ENCODE measurements at regions not wholly inside any gene's neighbourhood (a gene's known extent, or its start where the extent isn't known, plus 50 kb on each side); places are given as distances from the start of the nearest gene placed in this dataset.

- no peak overlapping the region for H3K4me3 Mint-ChIP-seq
- Histone ChIP-seq H3K9me3 (ENCODE audit: control extremely low read depth in 1 of 3, control insufficient read depth in 2 of 3, insufficient read depth in 1 of 3, low read length in 2 of 3) (no peaks in the 10 kb centered on the region), H3K4me3 (ENCODE audit: control extremely low read depth in 1 of 5, extremely low read depth in 1 of 5, insufficient read depth in 1 of 5, low read depth in 2 of 5, low read length in 4 of 5) (no peak overlapping the region), H3K4me2 (replicated peaks; ENCODE audit: low read depth, low read length, poor library complexity, severe bottlenecking) (no peak overlapping the region), H4K20me1 (ENCODE audit: control insufficient read depth, insufficient read depth, low read length, poor library complexity, severe bottlenecking) (no peaks in the 10 kb centered on the region), H3K27me3 (replicated peaks in 1 of 4; ENCODE audit: control extremely low read depth in 1 of 4, control insufficient read depth in 3 of 4, insufficient read depth in 4 of 4, low read length in 3 of 4) (peaks cover 0 to 7% (median 2%) of the 10 kb centered on the region in 4 experiments), H3K4me1 (ENCODE audit: control insufficient read depth in 2 of 2, insufficient read depth in 2 of 2, low read length in 2 of 2) (no peaks in the 10 kb centered on the region), H2AFZ (ENCODE audit: insufficient read depth, low read depth, low read length, poor library complexity, severe bottlenecking) (no peak overlapping the region), H3K79me2 (ENCODE audit: control insufficient read depth, insufficient read depth, low read length) (no peaks in the 10 kb centered on the region), H3K9ac (ENCODE audit: low read length) (no peak overlapping the region), H3K36me3 (replicated peaks in 1 of 2; ENCODE audit: control extremely low read depth in 1 of 2, control insufficient read depth in 1 of 2, extremely low read depth in 1 of 2, insufficient read depth in 2 of 2, low read length in 1 of 2) (no peaks in the 10 kb centered on the region), H3K27ac (ENCODE audit: low read length in 2 of 2) (no peak overlapping the region)
- no peak overlapping the region for H3K27ac Mint-ChIP-seq
- intact Hi-C loops (cut with micrococcal nuclease), result no loop called here
- ChIA-PET POLR2A (no interaction called here), CTCF (no interaction called here)
- DNase-seq (no peak), ATAC-seq (ENCODE audit: low read depth) (no peak)
- no peaks in the 10 kb centered on the region for H3K9me3 Mint-ChIP-seq (ENCODE audit: insufficient read depth)
- 87% methylated on average over 13 of the region's 13 CpGs for WGBS (ENCODE audit: insufficient coverage)
- peaks cover 3% of the 10 kb centered on the region for H3K27me3 Mint-ChIP-seq
- H3K4me1 Mint-ChIP-seq, result no peaks in the 10 kb centered on the region
- TF ChIP-seq CTCF (IDR thresholded peaks at IDR 0.05), result no peak
- no peak for TF ChIP-seq EZH2 (IDR thresholded peaks at IDR 0.05; ENCODE audit: borderline replicate concordance, insufficient read depth, low read depth, low read length, poor library complexity, severe bottlenecking)
Measured at GRCh38 chr3:139107424-139108252, 62.9 kb upstream of the PRR23C start.

- intact Hi-C loops (cut with micrococcal nuclease), result no loop called here
- no peak for ATAC-seq (ENCODE audit: low read depth)
Measured at GRCh38 chr3:139108253-139108969, 63.7 kb upstream of the PRR23C start.

More at GRCh38 chr3:139108253-139108969, 63.7 kb upstream of the PRR23C start:
- Mint-ChIP-seq H3K4me3 (no peak overlapping the region), H3K9me3 (ENCODE audit: insufficient read depth) (no peaks in the 10 kb centered on the region), H3K27ac (no peak overlapping the region), H3K4me1 (no peaks in the 10 kb centered on the region), H3K27me3 (peaks cover 11% of the 10 kb centered on the region)
- no peak overlapping the region for H2AFZ ChIP-seq (ENCODE audit: insufficient read depth, low read depth, low read length, poor library complexity, severe bottlenecking)
- H3K27me3 ChIP-seq (replicated peaks in 1 of 4; ENCODE audit: control extremely low read depth in 1 of 4, control insufficient read depth in 3 of 4, insufficient read depth in 4 of 4, low read length in 3 of 4), result peaks cover 0 to 7% (median 2%) of the 10 kb centered on the region in 4 experiments
- H3K9ac ChIP-seq (ENCODE audit: low read length), result no peak overlapping the region
- H3K4me2 ChIP-seq (replicated peaks; ENCODE audit: low read depth, low read length, poor library complexity, severe bottlenecking), result no peak overlapping the region
- H3K9me3 ChIP-seq (ENCODE audit: control extremely low read depth in 1 of 3, control insufficient read depth in 2 of 3, insufficient read depth in 1 of 3, low read length in 2 of 3), result no peaks in the 10 kb centered on the region
- no peak overlapping the region for H3K27ac ChIP-seq (ENCODE audit: low read length in 2 of 2)
- DNase-seq, result no peak
- H3K79me2 ChIP-seq (ENCODE audit: control insufficient read depth, insufficient read depth, low read length), result no peaks in the 10 kb centered on the region
- H4K20me1 ChIP-seq (ENCODE audit: control insufficient read depth, insufficient read depth, low read length, poor library complexity, severe bottlenecking), result no peaks in the 10 kb centered on the region
- TF ChIP-seq EZH2 (IDR thresholded peaks at IDR 0.05; ENCODE audit: borderline replicate concordance, insufficient read depth, low read depth, low read length, poor library complexity, severe bottlenecking) (no peak), CTCF (IDR thresholded peaks at IDR 0.05) (no peak)
- ChIA-PET POLR2A (no interaction called here), CTCF (interaction anchor here (0.6 to 1.0 kb wide), 2 partner anchors 13 to 172 kb away, joined by 3 read pairs; no protein-coding TSS in a partner anchor)
- H3K4me1 ChIP-seq (ENCODE audit: control insufficient read depth in 2 of 2, insufficient read depth in 2 of 2, low read length in 2 of 2), result no peaks in the 10 kb centered on the region
- H3K4me3 ChIP-seq (ENCODE audit: control extremely low read depth in 1 of 5, extremely low read depth in 1 of 5, insufficient read depth in 1 of 5, low read depth in 2 of 5, low read length in 4 of 5), result no peak overlapping the region
- 91% methylated on average over 4 of the region's 4 CpGs for WGBS (ENCODE audit: insufficient coverage)
- H3K36me3 ChIP-seq (replicated peaks in 1 of 2; ENCODE audit: control extremely low read depth in 1 of 2, control insufficient read depth in 1 of 2, extremely low read depth in 1 of 2, insufficient read depth in 2 of 2, low read length in 1 of 2), result no peaks in the 10 kb centered on the region

Measured in B cell (primary cell).